ENCODE measurements at regions not wholly inside any gene's neighbourhood (a gene's known extent, or its start where the extent isn't known, plus 50 kb on each side); places are given as distances from the start of the nearest gene placed in this dataset.

- Histone ChIP-seq H3K27me3 (ENCODE audit: insufficient read depth, low read length) (no peaks in the 10 kb centered on the region), H3K27ac (ENCODE audit: low read depth, low read length) (no peak overlapping the region), H4K20me1 (ENCODE audit: insufficient read depth) (no peaks in the 10 kb centered on the region), H3K36me3 (ENCODE audit: control insufficient read depth in 1 of 2, insufficient read depth in 2 of 2, low read length in 2 of 2) (no peaks in the 10 kb centered on the region), H3K4me2 (ENCODE audit: low read length) (no peak overlapping the region), H3K9me3 (ENCODE audit: control insufficient read depth in 1 of 2, insufficient read depth in 1 of 2, low read depth in 1 of 2, low read length in 2 of 2) (no peaks in the 10 kb centered on the region), H3K79me2 (ENCODE audit: insufficient read depth, low read length) (no peaks in the 10 kb centered on the region), H2AFZ (ENCODE audit: low read depth, low read length, poor library complexity, severe bottlenecking) (no peak overlapping the region), H3K9me2 (ENCODE audit: insufficient read depth) (no peaks in the 10 kb centered on the region), H3K4me3 (replicated peaks in 1 of 2; ENCODE audit: low read depth in 1 of 2, low read length in 2 of 2) (no peak overlapping the region), H3K4me1 (ENCODE audit: control insufficient read depth in 1 of 2, insufficient read depth in 2 of 2, low read length in 2 of 2) (no peaks in the 10 kb centered on the region), H3K9ac (ENCODE audit: low read length) (no peak overlapping the region)
- no TSS peak for BruUV-seq (replicated peaks)
- intact Hi-C loops (cut with micrococcal nuclease): no loop called here
- no peak for DNase-seq (ENCODE audit: low read depth, low spot score)
- RAD21 ChIA-PET (ENCODE audit: low non-redundant PET in 1 of 2, low total read pairs in 2 of 2, uncharacterized antibody in 2 of 2, unreplicated experiment in 2 of 2): no interaction called here
- TF ChIP-seq CTCF (IDR thresholded peaks at IDR 0.05 in 2 of 3, conservative IDR thresholded peaks at IDR 0.05 in 1 of 3; ENCODE audit: borderline replicate concordance in 1 of 3, insufficient read depth in 1 of 3, low read depth in 2 of 3, low read length in 2 of 3): no peak
- TF ChIP-seq SIN3A (IDR thresholded peaks at IDR 0.05; ENCODE audit: low read depth): no peak
- no peak for TF ChIP-seq YY1 (IDR thresholded peaks at IDR 0.05; ENCODE audit: extremely low read depth, insufficient replicate concordance, low read depth, low read length)
- no peak for TF ChIP-seq POLR2AphosphoS5 (IDR thresholded peaks at IDR 0.05; ENCODE audit: low read depth, low read length)
- no peak for TF ChIP-seq EZH2 (IDR thresholded peaks at IDR 0.05)
- TF ChIP-seq EZH2phosphoT487 (IDR thresholded peaks at IDR 0.05; ENCODE audit: borderline replicate concordance): no peak
- TF ChIP-seq SP1 (IDR thresholded peaks at IDR 0.05; ENCODE audit: low read depth): no peak
- TF ChIP-seq SRF (IDR thresholded peaks at IDR 0.05; ENCODE audit: low read depth): no peak
- TF ChIP-seq ELF1 (IDR thresholded peaks at IDR 0.05; ENCODE audit: borderline replicate concordance, low read depth): no peak
- TF ChIP-seq POLR2A (IDR thresholded peaks at IDR 0.05; ENCODE audit: borderline replicate concordance, extremely low read depth, insufficient read depth, insufficient read length): no peak
- no peak for TF ChIP-seq FOSL1 (IDR thresholded peaks at IDR 0.05; ENCODE audit: low read depth)
- TF ChIP-seq ZFX (IDR thresholded peaks at IDR 0.05): no peak
- no peak for TF ChIP-seq ATF3 (IDR thresholded peaks at IDR 0.05)
- TF ChIP-seq EGR1 (IDR thresholded peaks at IDR 0.05; ENCODE audit: low read depth): no peak
- no peak for TF ChIP-seq ZNF274 (IDR thresholded peaks at IDR 0.05; ENCODE audit: low read depth, low read length)
- TF ChIP-seq MAX (IDR thresholded peaks at IDR 0.05): no peak
- no peak for TF ChIP-seq REST (IDR thresholded peaks at IDR 0.05; ENCODE audit: low read depth)
- CTCF ChIA-PET: no interaction called here
- no peak for ATAC-seq
- POLR2A ChIA-PET: no interaction called here
Measured at GRCh38 chr13:34128661-34129060, 310.7 kb downstream of the RFC3 start.
